ENCODE measurements at regions not wholly inside any gene's neighbourhood (a gene's known extent, or its start where the extent isn't known, plus 50 kb on each side); places are given as distances from the start of the nearest gene placed in this dataset.

DNA sequence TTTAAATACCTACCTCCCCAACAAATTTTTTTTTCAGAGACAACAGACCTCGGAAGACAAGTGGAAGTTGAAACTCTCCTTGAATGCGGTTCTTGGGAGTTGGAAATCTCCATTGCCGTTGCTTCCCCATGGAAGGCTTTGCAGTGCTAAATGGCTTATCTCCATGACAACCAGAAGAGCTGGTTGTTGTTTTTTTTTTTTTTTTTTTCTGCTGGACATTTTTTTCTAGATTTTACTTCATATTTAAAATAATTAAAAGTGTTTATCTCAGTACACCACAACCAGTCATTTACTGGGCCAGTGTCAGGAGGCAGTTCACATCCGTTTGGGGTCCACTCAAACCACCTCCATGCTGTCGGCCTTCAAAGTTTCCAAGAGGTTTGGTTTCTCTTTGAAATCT is 348.5 kb upstream of the PRKCQ start:
- TF ChIP-seq ZNF354B (CRISPR knock-in tag; IDR thresholded peaks at IDR 0.05) (no peak), ZNF331 (CRISPR knock-in tag; IDR thresholded peaks at IDR 0.05) (no peak), U2AF2 (IDR thresholded peaks at IDR 0.05; ENCODE audit: low read depth, low read length) (no peak), TAF15 (IDR thresholded peaks at IDR 0.05; ENCODE audit: low read depth, low read length, poor library complexity, severe bottlenecking) (no peak), ARID3A (IDR thresholded peaks at IDR 0.05; ENCODE audit: low read depth, low read length) (no peak), SRSF1 (optimal IDR thresholded peaks at IDR 0.05; ENCODE audit: low read depth, low read length) (no peak), ETV5 (CRISPR knock-in tag; IDR thresholded peaks at IDR 0.05; ENCODE audit: borderline replicate concordance) (no peak), TEF (CRISPR knock-in tag; IDR thresholded peaks at IDR 0.05) (no peak), POLR2A (IDR thresholded peaks at IDR 0.05; ENCODE audit: insufficient read depth in 1 of 2, low read depth in 2 of 2, low read length in 2 of 2) (no peak)
- TF ChIP-seq, protein P1, sequence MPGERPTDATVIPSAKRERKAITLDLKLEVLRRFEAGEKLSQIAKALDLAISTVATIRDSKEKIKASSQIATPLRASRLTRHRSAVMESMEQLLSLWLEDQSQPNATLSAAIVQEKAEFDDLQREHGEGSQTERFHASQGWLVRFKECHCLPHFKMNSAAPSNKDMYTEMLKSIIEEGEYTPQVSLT (CRISPR knock-in tag; IDR thresholded peaks at IDR 0.05; ENCODE audit: borderline replicate concordance, low read depth), result no peak
